Colonic mucosa (tissue), 4 donors: ENCODE measurements at regions not wholly inside any gene's neighbourhood (a gene's known extent, or its start where the extent isn't known, plus 50 kb on each side); places are given as distances from the start of the nearest gene placed in this dataset.

Source experiments
- DNase-seq: peaks from one replicate; pipeline ENCODE4 v3.0.0-alpha.2; 2020
- H3K27ac ChIP-seq: fragments of 200-600 bp; one replicate; pipeline ENCODE4 v1.8.0; 2021
- H3K27me3 ChIP-seq: fragments of 200-600 bp; one replicate; pipeline ENCODE4 v1.8.0; 2021
- H3K36me3 ChIP-seq: fragments of 200-600 bp; one replicate; pipeline ENCODE4 v1.8.0; 2021
- H3K4me1 ChIP-seq: fragments of 200-600 bp; one replicate; pipeline ENCODE4 v1.8.0; 2021; ENCODE audit warnings: mild to moderate bottlenecking
- H3K4me3 ChIP-seq: fragments of 200-600 bp; one replicate; pipeline ENCODE4 v1.8.0; 2021
- H3K9ac ChIP-seq, 2 donors: one replicate each; pipeline ENCODE4 v1.7.0; 2013; ENCODE audit warnings: control low read depth in 2 of 2, low read depth in 2 of 2, low read length in 2 of 2
- H3K9me3 ChIP-seq: fragments of 200-600 bp; one replicate; pipeline ENCODE4 v1.8.0; 2021
- intact Hi-C: fragments of 100-400 bp; cut with DNase I; formaldehyde crosslinking; loops from one replicate; pipeline ENCODE4 v1.14.1; 2022
- TF ChIP-seq, protein P1 (sequence below): fragments of 200-600 bp; IDR thresholded peaks from one replicate; pipeline ENCODE4 v1.8.0; 2022; ENCODE audit warnings: antibody characterized with exemption, mild to moderate bottlenecking
- donor health status: healthy.
- donor health status: DM: no; HTN: no; CAD: no.
- donor health status: DM: no; HTN: no; CAD: no.

DNA sequence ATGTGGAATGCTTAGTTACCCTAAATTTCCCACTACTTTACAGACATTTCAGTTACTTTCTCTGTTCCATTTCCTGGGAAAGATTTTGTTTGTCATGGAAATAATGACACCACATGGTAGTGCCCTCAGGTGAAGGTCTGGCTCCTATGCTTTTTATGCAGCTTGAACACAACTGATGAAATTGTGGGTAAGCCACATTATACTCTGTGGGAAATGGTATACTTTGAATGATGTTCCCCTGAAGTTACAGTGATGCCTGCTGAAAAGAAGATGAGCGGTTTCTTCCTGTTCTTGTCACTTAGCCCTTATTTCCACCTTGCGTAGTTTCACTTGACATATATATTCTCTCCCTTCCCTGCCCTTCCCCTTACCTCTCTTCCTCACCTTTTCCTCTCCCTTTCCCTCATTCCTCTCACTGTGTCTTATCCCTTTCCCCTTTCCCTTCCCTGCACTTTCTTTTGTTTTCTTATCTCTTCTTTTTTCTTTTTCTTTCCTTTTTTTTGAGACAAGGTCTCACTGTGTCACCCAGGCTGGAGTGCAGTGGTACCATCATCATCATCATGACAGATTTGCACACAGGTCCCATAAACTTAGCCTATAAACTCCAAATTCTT is 280.8 kb upstream of the IL12B start:
- no peak overlapping the region for H3K4me3 ChIP-seq
- no peak overlapping the region for H3K27ac ChIP-seq
- TF ChIP-seq, protein P1, sequence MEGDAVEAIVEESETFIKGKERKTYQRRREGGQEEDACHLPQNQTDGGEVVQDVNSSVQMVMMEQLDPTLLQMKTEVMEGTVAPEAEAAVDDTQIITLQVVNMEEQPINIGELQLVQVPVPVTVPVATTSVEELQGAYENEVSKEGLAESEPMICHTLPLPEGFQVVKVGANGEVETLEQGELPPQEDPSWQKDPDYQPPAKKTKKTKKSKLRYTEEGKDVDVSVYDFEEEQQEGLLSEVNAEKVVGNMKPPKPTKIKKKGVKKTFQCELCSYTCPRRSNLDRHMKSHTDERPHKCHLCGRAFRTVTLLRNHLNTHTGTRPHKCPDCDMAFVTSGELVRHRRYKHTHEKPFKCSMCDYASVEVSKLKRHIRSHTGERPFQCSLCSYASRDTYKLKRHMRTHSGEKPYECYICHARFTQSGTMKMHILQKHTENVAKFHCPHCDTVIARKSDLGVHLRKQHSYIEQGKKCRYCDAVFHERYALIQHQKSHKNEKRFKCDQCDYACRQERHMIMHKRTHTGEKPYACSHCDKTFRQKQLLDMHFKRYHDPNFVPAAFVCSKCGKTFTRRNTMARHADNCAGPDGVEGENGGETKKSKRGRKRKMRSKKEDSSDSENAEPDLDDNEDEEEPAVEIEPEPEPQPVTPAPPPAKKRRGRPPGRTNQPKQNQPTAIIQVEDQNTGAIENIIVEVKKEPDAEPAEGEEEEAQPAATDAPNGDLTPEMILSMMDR = no peak
- H3K27me3 ChIP-seq = no peaks in the 10 kb centered on the region
- no peaks in the 10 kb centered on the region for H3K36me3 ChIP-seq
- H3K9ac ChIP-seq = no peak overlapping the region
- intact Hi-C loops = no loop called here
- no peaks in the 10 kb centered on the region for H3K9me3 ChIP-seq
- DNase-seq = no peak
- H3K4me1 ChIP-seq = no peaks in the 10 kb centered on the region

DNA sequence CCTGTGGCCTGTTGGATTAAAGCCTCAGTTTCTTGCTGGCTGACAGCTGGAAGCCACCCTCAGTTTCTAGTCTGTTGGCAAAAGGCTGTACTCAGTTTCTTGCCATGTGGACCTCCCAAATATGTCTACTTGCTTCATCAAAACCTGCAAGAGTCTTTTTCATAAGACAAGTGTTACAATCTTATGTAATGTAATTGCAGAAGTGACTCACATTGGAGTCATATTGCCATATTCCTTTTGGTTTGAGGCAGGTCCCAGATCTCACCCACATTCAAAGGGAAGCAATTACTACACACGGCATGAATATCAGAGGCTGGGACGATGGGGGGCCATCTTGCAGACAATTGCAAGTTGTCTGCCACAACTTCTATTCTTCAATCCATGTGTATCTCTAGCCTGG is 286.7 kb upstream of the IL12B start:
- Histone ChIP-seq H3K4me3 (no peak overlapping the region), H3K9me3 (no peaks in the 10 kb centered on the region), H3K27me3 (no peaks in the 10 kb centered on the region), H3K36me3 (no peaks in the 10 kb centered on the region), H3K27ac (no peak overlapping the region), H3K9ac (no peak overlapping the region), H3K4me1 (no peaks in the 10 kb centered on the region)
- no peak for DNase-seq
- TF ChIP-seq, protein P1 = no peak
- intact Hi-C loops = no loop called here

DNA sequence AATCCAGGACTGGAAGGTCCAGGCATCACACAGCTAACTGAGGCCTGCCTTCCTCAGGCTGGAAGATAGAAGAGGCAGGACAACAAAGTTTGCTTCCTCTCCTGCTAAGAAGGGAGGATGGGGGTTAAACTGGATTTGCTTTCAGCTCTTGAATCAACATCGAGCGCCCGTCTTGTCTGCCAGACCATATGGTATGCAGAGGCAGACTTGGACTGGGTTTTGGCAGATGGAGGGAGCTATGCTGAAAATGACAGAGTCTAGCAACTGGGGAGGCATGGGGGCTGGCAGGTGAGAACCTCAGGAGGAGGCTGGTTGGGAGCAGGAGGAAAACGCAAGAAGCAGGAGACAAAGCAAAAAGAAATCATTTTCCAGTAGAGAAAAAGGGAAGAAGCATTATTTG is 289.5 kb upstream of the IL12B start:
- no peak for DNase-seq
- no peak overlapping the region for H3K27ac ChIP-seq
- H3K27me3 ChIP-seq = no peaks in the 10 kb centered on the region
- TF ChIP-seq, protein P1 = no peak
- intact Hi-C loops = no loop called here
- H3K9ac ChIP-seq = no peak overlapping the region
- no peaks in the 10 kb centered on the region for H3K36me3 ChIP-seq
- no peaks in the 10 kb centered on the region for H3K4me1 ChIP-seq
- no peaks in the 10 kb centered on the region for H3K9me3 ChIP-seq
- H3K4me3 ChIP-seq = no peak overlapping the region

DNA sequence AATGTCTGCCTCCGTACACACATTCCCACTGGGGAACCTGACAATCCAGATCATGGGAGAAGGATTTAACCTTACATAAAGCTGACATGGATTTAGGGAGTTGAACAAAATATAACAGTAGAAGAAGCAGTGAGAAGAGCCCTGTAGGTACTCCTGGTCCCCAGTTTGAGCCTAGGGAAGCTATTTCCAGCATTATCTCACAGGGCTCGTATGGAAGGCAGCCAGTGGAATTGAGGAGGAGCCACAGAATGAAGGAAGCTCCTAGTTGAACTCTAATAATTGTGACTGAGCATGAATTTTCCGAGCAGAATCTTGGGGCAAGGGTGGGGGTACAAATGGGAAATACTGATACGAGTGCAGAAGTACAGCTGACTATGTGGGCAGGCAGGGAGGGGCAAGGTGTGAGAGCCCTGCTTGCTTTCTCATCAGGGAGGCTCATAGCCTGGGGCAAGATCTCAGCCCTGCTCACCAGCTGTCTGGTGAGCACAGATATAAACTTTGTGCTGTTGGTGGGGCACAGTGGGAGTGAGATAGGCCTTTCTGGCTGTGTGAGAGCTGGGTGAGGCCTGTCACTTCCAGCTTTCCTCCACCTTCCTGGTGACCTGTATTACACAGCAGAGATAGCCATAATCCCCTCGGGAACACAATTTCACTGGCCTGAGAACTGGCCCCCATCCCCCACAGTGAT is 290.7 kb upstream of the IL12B start:
- no peak overlapping the region for H3K9ac ChIP-seq
- H3K4me1 ChIP-seq = no peaks in the 10 kb centered on the region
- DNase-seq = no peak
- H3K9me3 ChIP-seq = no peaks in the 10 kb centered on the region
- H3K27ac ChIP-seq = no peak overlapping the region
- no peaks in the 10 kb centered on the region for H3K36me3 ChIP-seq
- H3K4me3 ChIP-seq = no peak overlapping the region
- H3K27me3 ChIP-seq = no peaks in the 10 kb centered on the region
- TF ChIP-seq, protein P1 = no peak
- intact Hi-C loops = no loop called here

DNA sequence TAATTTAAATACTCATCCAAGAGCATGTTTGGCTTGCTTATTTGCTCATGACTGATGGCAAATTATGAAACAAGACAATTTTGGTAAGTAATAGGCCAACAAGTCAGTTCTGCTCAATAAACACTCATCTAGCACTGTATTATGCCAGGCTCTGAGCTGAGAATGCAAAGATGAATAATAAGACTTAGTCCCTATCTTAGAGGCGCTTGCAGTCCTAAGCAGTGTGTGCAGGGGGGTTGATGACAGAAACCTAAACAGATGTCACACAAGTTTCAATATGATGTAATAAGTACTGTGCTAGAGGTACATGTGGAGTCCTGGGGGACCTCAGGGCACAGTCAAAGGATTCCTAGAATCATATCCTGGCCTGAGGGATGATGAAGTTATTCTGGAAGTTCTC is 287.6 kb upstream of the ADRA1B start:
- intact Hi-C loops = no loop called here

More for the DNA sequence above, 287.6 kb upstream of the ADRA1B start:
- Histone ChIP-seq H3K9ac (no peak overlapping the region), H3K27me3 (no peaks in the 10 kb centered on the region), H3K4me3 (no peak overlapping the region), H3K4me1 (no peaks in the 10 kb centered on the region), H3K9me3 (no peaks in the 10 kb centered on the region), H3K27ac (no peak overlapping the region), H3K36me3 (no peaks in the 10 kb centered on the region)
- TF ChIP-seq, protein P1 = no peak
- no peak for DNase-seq
